ENCODE measurements at regions not wholly inside any gene's neighbourhood (a gene's known extent, or its start where the extent isn't known, plus 50 kb on each side); places are given as distances from the start of the nearest gene placed in this dataset.

- no peak overlapping the region for H3K4me2 ChIP-seq (ENCODE audit: control insufficient read depth, extremely low read depth, insufficient read depth, low read depth, low read length)
- H3K9me1 ChIP-seq (ENCODE audit: control insufficient read depth, extremely low read depth, insufficient read depth, low read length): no peaks in the 10 kb centered on the region
- no peak overlapping the region for H3K9ac ChIP-seq (ENCODE audit: control insufficient read depth, extremely low read depth, insufficient read depth, low read length)
- no peak overlapping the region for H3K27ac ChIP-seq (ENCODE audit: control insufficient read depth, insufficient read depth, low read length)
- no peak for DNase-seq (ENCODE audit: low read depth, low spot score)
- no peaks in the 10 kb centered on the region for H3K9me3 ChIP-seq (ENCODE audit: control insufficient read depth, low read depth, low read length)
- no peaks in the 10 kb centered on the region for H3K79me2 ChIP-seq (ENCODE audit: control insufficient read depth, insufficient read depth, low read length)
- no peak for FAIRE-seq
- no peaks in the 10 kb centered on the region for H3K36me3 ChIP-seq (ENCODE audit: control insufficient read depth in 2 of 2, extremely low read depth in 1 of 2, insufficient read depth in 2 of 2, low read length in 2 of 2)
- TF ChIP-seq CTCF (optimal IDR thresholded peaks at IDR 0.05 in 1 of 3, IDR thresholded peaks at IDR 0.05 in 1 of 3, conservative IDR thresholded peaks at IDR 0.05 in 1 of 3; ENCODE audit: extremely low read depth in 1 of 3, insufficient read depth in 2 of 3, low read length in 3 of 3) (no peak), EZH2 (IDR thresholded peaks at IDR 0.05; ENCODE audit: low read length) (no peak)
- no peak overlapping the region for H3K4me3 ChIP-seq (ENCODE audit: control insufficient read depth in 2 of 3, extremely low read depth in 1 of 3, insufficient read depth in 2 of 3, low read depth in 1 of 3, low read length in 3 of 3)
- no peaks in the 10 kb centered on the region for H3K27me3 ChIP-seq (ENCODE audit: control insufficient read depth, extremely low read depth, insufficient read depth, low read length)
- dilution Hi-C loops (cut with MboI; ENCODE audit: extremely low pct_ligation_motif_present, low sequenced_read_pairs): no loop called here
- H3K4me1 ChIP-seq (ENCODE audit: control insufficient read depth, extremely low read depth, insufficient read depth, low read length): no peaks in the 10 kb centered on the region
- no peaks in the 10 kb centered on the region for H4K20me1 ChIP-seq (ENCODE audit: control insufficient read depth, extremely low read depth, insufficient read depth, low read length)
- no peak overlapping the region for H2AFZ ChIP-seq (ENCODE audit: control insufficient read depth, low read length)
Measured at GRCh38 chr13:99666146-99666805, 165.0 kb downstream of the TM9SF2 start.

- H3K27ac ChIP-seq (ENCODE audit: control insufficient read depth, insufficient read depth, low read length): no peak overlapping the region
- H2AFZ ChIP-seq (ENCODE audit: control insufficient read depth, low read length): no peak overlapping the region
- no peak for FAIRE-seq
- H3K27me3 ChIP-seq (ENCODE audit: control insufficient read depth, extremely low read depth, insufficient read depth, low read length): no peaks in the 10 kb centered on the region
- DNase-seq (ENCODE audit: low read depth, low spot score): no peak
- H3K4me3 ChIP-seq (ENCODE audit: control insufficient read depth in 2 of 3, extremely low read depth in 1 of 3, insufficient read depth in 2 of 3, low read depth in 1 of 3, low read length in 3 of 3): no peak overlapping the region
- no peak for TF ChIP-seq CTCF (optimal IDR thresholded peaks at IDR 0.05 in 1 of 3, IDR thresholded peaks at IDR 0.05 in 1 of 3, conservative IDR thresholded peaks at IDR 0.05 in 1 of 3; ENCODE audit: extremely low read depth in 1 of 3, insufficient read depth in 2 of 3, low read length in 3 of 3)
- no peak for TF ChIP-seq EZH2 (IDR thresholded peaks at IDR 0.05; ENCODE audit: low read length)
- H3K9me3 ChIP-seq (ENCODE audit: control insufficient read depth, low read depth, low read length): no peaks in the 10 kb centered on the region
- no peaks in the 10 kb centered on the region for H3K4me1 ChIP-seq (ENCODE audit: control insufficient read depth, extremely low read depth, insufficient read depth, low read length)
- H3K9ac ChIP-seq (ENCODE audit: control insufficient read depth, extremely low read depth, insufficient read depth, low read length): no peak overlapping the region
- H3K79me2 ChIP-seq (ENCODE audit: control insufficient read depth, insufficient read depth, low read length): no peaks in the 10 kb centered on the region
- H4K20me1 ChIP-seq (ENCODE audit: control insufficient read depth, extremely low read depth, insufficient read depth, low read length): no peaks in the 10 kb centered on the region
- no peak overlapping the region for H3K4me2 ChIP-seq (ENCODE audit: control insufficient read depth, extremely low read depth, insufficient read depth, low read depth, low read length)
- H3K9me1 ChIP-seq (ENCODE audit: control insufficient read depth, extremely low read depth, insufficient read depth, low read length): no peaks in the 10 kb centered on the region
- dilution Hi-C loops (cut with MboI; ENCODE audit: extremely low pct_ligation_motif_present, low sequenced_read_pairs): no loop called here
- H3K36me3 ChIP-seq (ENCODE audit: control insufficient read depth in 2 of 2, extremely low read depth in 1 of 2, insufficient read depth in 2 of 2, low read length in 2 of 2): no peaks in the 10 kb centered on the region
Measured at GRCh38 chr13:99665711-99666110, 164.4 kb downstream of the TM9SF2 start.
